ENCODE measurements at regions not wholly inside any gene's neighbourhood (a gene's known extent, or its start where the extent isn't known, plus 50 kb on each side); places are given as distances from the start of the nearest gene placed in this dataset.

DNA sequence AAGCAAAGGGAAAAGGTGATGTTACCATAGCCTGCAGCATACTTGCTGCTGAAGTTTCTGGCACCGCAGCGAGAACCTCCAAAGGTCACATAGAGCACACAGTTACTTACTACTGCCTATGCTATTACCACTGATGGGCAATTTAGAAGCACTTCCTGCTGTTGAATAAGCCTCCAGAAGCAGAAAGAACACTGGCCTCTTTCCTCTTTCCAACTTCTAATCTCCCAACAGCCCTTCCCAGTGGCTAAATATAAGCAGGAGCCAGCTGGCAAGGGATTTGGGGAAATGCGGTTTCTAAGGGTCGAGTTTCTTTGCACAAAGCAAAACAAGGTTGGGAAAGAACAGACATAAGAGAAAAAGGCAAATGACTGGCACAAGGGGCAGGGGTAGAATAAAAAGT lies 669.2 kb upstream of the ACO1 start:
- Histone ChIP-seq H3K9me3 (ENCODE audit: control insufficient read depth, insufficient read depth, low read length) (no peaks in the 10 kb centered on the region), H3K27me3 (ENCODE audit: control insufficient read depth, low read length) (no peaks in the 10 kb centered on the region), H3K4me3 (ENCODE audit: low read length) (no peak overlapping the region), H3K4me1 (ENCODE audit: control insufficient read depth, low read length) (no peaks in the 10 kb centered on the region), H3K9me2 (replicated peaks; ENCODE audit: control insufficient read depth, low read length) (no peaks in the 10 kb centered on the region), H4K20me1 (ENCODE audit: control insufficient read depth, insufficient read depth, low read depth, low read length) (no peaks in the 10 kb centered on the region), H3F3A (ENCODE audit: control insufficient read depth, insufficient read depth) (no peaks in the 10 kb centered on the region), H3K27ac (ENCODE audit: low read depth, low read length) (no peak overlapping the region), H3K79me2 (ENCODE audit: control insufficient read depth, low read length) (no peaks in the 10 kb centered on the region), H3K4me2 (ENCODE audit: low read length) (no peak overlapping the region), H3K36me3 (ENCODE audit: control insufficient read depth, low read length) (no peaks in the 10 kb centered on the region)
- no peak for TF ChIP-seq CTCF (IDR thresholded peaks at IDR 0.05; ENCODE audit: low read depth, low read length, poor library complexity, severe bottlenecking)

DNA sequence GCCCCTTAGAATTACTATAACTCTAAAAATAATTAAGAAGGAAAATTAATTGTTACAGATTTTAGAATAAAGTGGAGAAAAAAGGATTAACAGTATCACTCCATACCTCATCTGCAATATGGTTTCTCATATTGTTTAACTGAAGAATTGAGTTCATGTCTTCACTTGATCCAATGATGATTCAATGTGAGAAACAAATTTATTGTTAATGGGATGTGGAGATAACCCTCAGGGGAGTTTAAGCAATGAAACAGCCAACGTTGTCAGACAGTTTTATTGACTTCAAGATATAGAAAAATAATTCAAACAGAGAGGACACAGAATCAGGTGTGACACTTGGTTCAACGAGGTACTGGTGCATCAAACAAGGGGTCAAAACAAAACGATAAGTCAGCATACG lies 665.2 kb upstream of the ACO1 start:
- no peaks in the 10 kb centered on the region for H3K36me3 ChIP-seq (ENCODE audit: control insufficient read depth, low read length)
- H3K9me3 ChIP-seq (ENCODE audit: control insufficient read depth, insufficient read depth, low read length): no peaks in the 10 kb centered on the region
- H3F3A ChIP-seq (ENCODE audit: control insufficient read depth, insufficient read depth): no peaks in the 10 kb centered on the region
- TF ChIP-seq EZH2phosphoT487 (IDR thresholded peaks at IDR 0.05; ENCODE audit: borderline replicate concordance, low read length): no peak
- TF ChIP-seq CTCF (IDR thresholded peaks at IDR 0.05; ENCODE audit: low read depth, low read length, poor library complexity, severe bottlenecking): no peak
- no peak overlapping the region for H3K4me2 ChIP-seq (ENCODE audit: low read length)
- no peaks in the 10 kb centered on the region for H4K20me1 ChIP-seq (ENCODE audit: control insufficient read depth, insufficient read depth, low read depth, low read length)
- no peaks in the 10 kb centered on the region for H3K27me3 ChIP-seq (ENCODE audit: control insufficient read depth, low read length)
- no peak overlapping the region for H3K4me3 ChIP-seq (ENCODE audit: low read length)
- H3K9me2 ChIP-seq (replicated peaks; ENCODE audit: control insufficient read depth, low read length): no peaks in the 10 kb centered on the region
- no peak overlapping the region for H3K27ac ChIP-seq (ENCODE audit: low read depth, low read length)
- no peaks in the 10 kb centered on the region for H3K79me2 ChIP-seq (ENCODE audit: control insufficient read depth, low read length)
- no peaks in the 10 kb centered on the region for H3K4me1 ChIP-seq (ENCODE audit: control insufficient read depth, low read length)

DNA sequence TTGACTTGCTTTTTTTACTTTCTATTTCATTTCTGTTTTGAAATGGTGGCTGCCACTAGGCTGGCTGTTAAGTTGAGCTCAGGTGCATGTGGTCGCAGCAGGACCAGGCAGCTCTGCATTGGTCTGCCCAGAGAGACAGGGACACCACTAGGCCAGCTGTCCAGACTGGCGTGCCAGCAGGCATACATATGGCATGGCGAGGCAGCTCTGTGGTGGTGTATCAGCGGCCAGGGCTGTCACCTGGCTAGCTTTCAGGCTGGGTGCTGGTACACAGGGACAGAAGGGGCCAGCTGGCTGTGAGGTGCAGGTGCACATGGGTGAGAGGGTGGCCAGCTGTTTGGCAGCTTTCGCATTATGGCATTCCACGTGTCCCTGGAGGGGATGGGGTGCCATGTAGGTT lies 654.0 kb upstream of the ACO1 start:
- H3K27me3 ChIP-seq (ENCODE audit: control insufficient read depth, low read length): no peaks in the 10 kb centered on the region
- TF ChIP-seq CTCF (IDR thresholded peaks at IDR 0.05; ENCODE audit: low read depth, low read length, poor library complexity, severe bottlenecking) (no peak), EZH2phosphoT487 (IDR thresholded peaks at IDR 0.05; ENCODE audit: borderline replicate concordance, low read length) (no peak)

GRCh38 chr9:31733166-31733565 lies 651.3 kb upstream of the ACO1 start:
- no peak overlapping the region for H3K27ac ChIP-seq (ENCODE audit: low read depth, low read length)
- no peak overlapping the region for H3K4me3 ChIP-seq (ENCODE audit: low read length)
- H3K4me2 ChIP-seq (ENCODE audit: low read length): no peak overlapping the region
- H3K9me3 ChIP-seq (ENCODE audit: control insufficient read depth, insufficient read depth, low read length): no peaks in the 10 kb centered on the region
- H3K79me2 ChIP-seq (ENCODE audit: control insufficient read depth, low read length): no peaks in the 10 kb centered on the region
- no peaks in the 10 kb centered on the region for H3K27me3 ChIP-seq (ENCODE audit: control insufficient read depth, low read length)
- H3F3A ChIP-seq (ENCODE audit: control insufficient read depth, insufficient read depth): no peaks in the 10 kb centered on the region
- no peaks in the 10 kb centered on the region for H3K4me1 ChIP-seq (ENCODE audit: control insufficient read depth, low read length)
- no peak for TF ChIP-seq EZH2phosphoT487 (IDR thresholded peaks at IDR 0.05; ENCODE audit: borderline replicate concordance, low read length)
- TF ChIP-seq CTCF (IDR thresholded peaks at IDR 0.05; ENCODE audit: low read depth, low read length, poor library complexity, severe bottlenecking): no peak
- no peaks in the 10 kb centered on the region for H3K36me3 ChIP-seq (ENCODE audit: control insufficient read depth, low read length)
- no peaks in the 10 kb centered on the region for H3K9me2 ChIP-seq (replicated peaks; ENCODE audit: control insufficient read depth, low read length)
- no peaks in the 10 kb centered on the region for H4K20me1 ChIP-seq (ENCODE audit: control insufficient read depth, insufficient read depth, low read depth, low read length)

More for the DNA sequence above, 654.0 kb upstream of the ACO1 start:
- H3K9me3 ChIP-seq (ENCODE audit: control insufficient read depth, insufficient read depth, low read length): no peaks in the 10 kb centered on the region
- no peak overlapping the region for H3K4me3 ChIP-seq (ENCODE audit: low read length)
- no peaks in the 10 kb centered on the region; the same call in 1 of the 2 replicates for H3K9me2 ChIP-seq (replicated peaks; ENCODE audit: control insufficient read depth, low read length)
- no peak overlapping the region for H3K27ac ChIP-seq (ENCODE audit: low read depth, low read length)
- no peaks in the 10 kb centered on the region for H3F3A ChIP-seq (ENCODE audit: control insufficient read depth, insufficient read depth)
- no peaks in the 10 kb centered on the region for H3K4me1 ChIP-seq (ENCODE audit: control insufficient read depth, low read length)
- H3K79me2 ChIP-seq (ENCODE audit: control insufficient read depth, low read length): no peaks in the 10 kb centered on the region
- no peaks in the 10 kb centered on the region for H4K20me1 ChIP-seq (ENCODE audit: control insufficient read depth, insufficient read depth, low read depth, low read length)
- H3K36me3 ChIP-seq (ENCODE audit: control insufficient read depth, low read length): no peaks in the 10 kb centered on the region
- H3K4me2 ChIP-seq (ENCODE audit: low read length): no peak overlapping the region

Data from DOHH2 (cell line).